Epithelial cell of esophagus (primary cell): ENCODE measurements at regions not wholly inside any gene's neighbourhood (a gene's known extent, or its start where the extent isn't known, plus 50 kb on each side); places are given as distances from the start of the nearest gene placed in this dataset.
A peak's percentile ranks its signal among the peaks of the same experiment; 100 is the strongest.
"Not testable (repeated sequence)": the region's sequence is repeated elsewhere in the genome, so short reads cannot be mapped to it uniquely, and the experiment has no call there.

Experiments
- DNase-seq: peaks from one replicate; pipeline ENCODE4 v3.0.0; 2010; ENCODE audit warnings: low read depth
- H3K4me3 ChIP-seq: 2 replicates; pipeline ENCODE4 v1.5.1; 2011; ENCODE audit warnings: mild to moderate bottlenecking, low read length, control low read depth
- TF ChIP-seq, protein P1 (sequence below): IDR thresholded peaks from 2 replicates; pipeline ENCODE4 v1.5.1; 2011; ENCODE audit warnings: low read depth, mild to moderate bottlenecking, low read length, control low read depth, inconsistent platforms; ENCODE audit not compliant: insufficient read depth; ENCODE audit errors: missing control alignments

- H3K4me3 ChIP-seq, result peak overlapping the region; percentile 67
- TF ChIP-seq, protein P1, sequence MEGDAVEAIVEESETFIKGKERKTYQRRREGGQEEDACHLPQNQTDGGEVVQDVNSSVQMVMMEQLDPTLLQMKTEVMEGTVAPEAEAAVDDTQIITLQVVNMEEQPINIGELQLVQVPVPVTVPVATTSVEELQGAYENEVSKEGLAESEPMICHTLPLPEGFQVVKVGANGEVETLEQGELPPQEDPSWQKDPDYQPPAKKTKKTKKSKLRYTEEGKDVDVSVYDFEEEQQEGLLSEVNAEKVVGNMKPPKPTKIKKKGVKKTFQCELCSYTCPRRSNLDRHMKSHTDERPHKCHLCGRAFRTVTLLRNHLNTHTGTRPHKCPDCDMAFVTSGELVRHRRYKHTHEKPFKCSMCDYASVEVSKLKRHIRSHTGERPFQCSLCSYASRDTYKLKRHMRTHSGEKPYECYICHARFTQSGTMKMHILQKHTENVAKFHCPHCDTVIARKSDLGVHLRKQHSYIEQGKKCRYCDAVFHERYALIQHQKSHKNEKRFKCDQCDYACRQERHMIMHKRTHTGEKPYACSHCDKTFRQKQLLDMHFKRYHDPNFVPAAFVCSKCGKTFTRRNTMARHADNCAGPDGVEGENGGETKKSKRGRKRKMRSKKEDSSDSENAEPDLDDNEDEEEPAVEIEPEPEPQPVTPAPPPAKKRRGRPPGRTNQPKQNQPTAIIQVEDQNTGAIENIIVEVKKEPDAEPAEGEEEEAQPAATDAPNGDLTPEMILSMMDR, result no peak
- peak; percentile 87 for DNase-seq
Observed at GRCh38 chr13:44142941-44143665, 230.5 kb upstream of the SERP2 start.

DNA sequence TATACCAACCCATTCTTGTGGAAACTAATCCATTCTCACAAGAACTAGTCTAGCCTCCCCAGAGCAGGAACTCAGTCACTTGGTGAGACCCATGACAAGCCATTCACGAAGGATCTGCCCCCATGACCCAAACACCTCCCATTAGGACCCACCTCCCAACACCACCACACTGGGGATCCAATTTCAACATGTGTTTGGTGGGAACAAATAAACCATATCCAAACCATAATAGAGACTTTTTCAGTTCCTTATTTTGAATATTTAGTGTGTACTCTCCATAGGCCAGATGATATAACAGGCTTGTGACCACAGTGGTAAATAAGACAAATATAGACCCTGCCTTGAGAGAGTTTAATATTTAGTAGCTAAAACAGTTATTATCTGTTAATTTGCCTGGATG lies 227.5 kb upstream of the SERP2 start:
- H3K4me3 ChIP-seq, result no peak overlapping the region
- TF ChIP-seq, protein P1, result no peak
- DNase-seq, result no peak

DNA sequence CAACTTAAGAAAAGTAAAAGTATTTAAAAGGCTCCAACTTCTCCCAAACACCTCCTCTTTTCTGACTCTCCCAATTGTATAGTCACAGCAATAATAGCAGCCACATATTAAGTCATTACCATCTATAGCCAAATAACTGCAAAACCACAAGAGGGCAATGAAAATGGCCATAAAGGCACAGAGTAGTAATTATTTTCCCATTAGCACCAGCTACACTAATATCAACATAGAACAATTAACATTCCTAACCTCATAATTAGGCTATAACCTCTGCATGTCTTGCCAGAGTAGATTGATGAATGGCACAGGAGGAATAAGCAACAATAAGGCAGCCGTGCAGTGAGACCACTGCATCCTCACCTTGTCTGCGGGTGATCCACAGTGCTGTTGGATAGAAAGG lies 226.4 kb upstream of the SERP2 start:
- no peak for DNase-seq
- H3K4me3 ChIP-seq, result no peak overlapping the region
- TF ChIP-seq, protein P1, result no peak

GRCh38 chr13:44147648-44148047 lies 226.0 kb upstream of the SERP2 start:
- TF ChIP-seq, protein P1, result no peak
- DNase-seq, result no peak
- H3K4me3 ChIP-seq, result no peak overlapping the region

GRCh38 chr13:44148159-44148914 lies 225.3 kb upstream of the SERP2 start:
- H3K4me3 ChIP-seq, result no peak overlapping the region
- TF ChIP-seq, protein P1, result no peak
- DNase-seq, result no peak

DNA sequence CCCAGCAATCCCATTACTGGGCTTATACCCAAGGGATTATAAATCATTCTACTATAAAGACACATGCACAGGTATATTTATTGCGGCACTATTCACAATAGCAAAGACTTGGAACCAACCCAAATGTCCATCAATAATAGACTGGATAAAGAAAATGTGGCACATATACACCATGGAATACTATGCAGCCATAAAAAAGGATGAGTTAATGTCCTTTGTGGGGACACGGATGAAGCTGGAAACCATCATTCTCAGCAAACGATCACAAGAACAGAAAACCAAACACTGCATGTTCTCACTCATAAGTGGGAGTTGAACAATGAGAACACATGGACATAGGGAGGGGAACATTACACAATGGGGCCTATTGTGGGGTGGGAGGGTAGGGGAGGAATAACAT lies 224.4 kb upstream of the SERP2 start:
- not testable (repeated sequence) for H3K4me3 ChIP-seq, DNase-seq

GRCh38 chr13:44149821-44150220 lies 223.8 kb upstream of the SERP2 start:
- no peak overlapping the region for H3K4me3 ChIP-seq
- DNase-seq, result no peak
- TF ChIP-seq, protein P1, result no peak
